T1000 (cell line): ENCODE measurements at regions not wholly inside any gene's neighbourhood (a gene's known extent, or its start where the extent isn't known, plus 50 kb on each side); places are given as distances from the start of the nearest gene placed in this dataset.
"Not testable (repeated sequence)": the region's sequence is repeated elsewhere in the genome, so short reads cannot be mapped to it uniquely, and the experiment has no call there.

Source experiments
- DNase-seq: peaks from one replicate; lab custom pipeline; 2025; ENCODE audit warnings: mixed read lengths; lab: John Stamatoyannopoulos, UW

DNA sequence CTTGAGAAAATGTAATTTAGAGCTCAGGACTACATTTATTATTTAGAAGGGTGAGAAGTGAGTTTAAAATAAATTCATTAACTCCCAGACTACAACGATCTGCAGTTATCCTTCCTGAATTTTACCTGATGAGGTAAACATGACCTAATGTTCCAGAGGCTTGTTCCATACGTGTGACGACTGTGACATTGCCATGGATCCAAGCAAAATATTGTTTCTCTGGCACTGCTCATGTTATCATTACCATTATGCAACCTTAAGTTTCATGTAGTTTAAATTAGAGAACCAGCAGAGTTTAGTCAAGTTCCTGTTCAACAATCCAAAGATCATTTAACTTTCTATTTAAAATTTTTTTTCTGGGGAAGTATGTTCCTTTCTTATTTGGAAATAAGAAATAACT, 279.6 kb downstream of the KLF5 start:
- no peak for DNase-seq

DNA sequence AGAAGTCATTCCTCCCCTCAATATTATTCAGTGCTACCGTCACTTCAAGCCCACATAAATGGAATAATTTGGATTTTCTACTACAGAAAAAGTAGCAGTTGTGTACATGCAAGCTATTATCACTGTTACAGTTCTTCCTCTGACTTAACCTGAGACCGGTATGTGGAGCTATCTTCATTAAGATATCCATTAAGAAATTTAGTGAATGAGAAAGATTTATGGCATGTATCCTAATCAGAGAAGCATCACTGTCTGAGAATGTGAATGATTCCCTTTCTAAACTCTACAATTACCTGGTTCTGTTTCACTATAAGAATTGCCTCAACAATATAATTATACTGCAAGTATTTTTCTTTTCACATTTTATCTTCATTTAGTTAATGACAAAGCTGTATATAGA, 278.7 kb downstream of the KLF5 start:
- no peak for DNase-seq

DNA sequence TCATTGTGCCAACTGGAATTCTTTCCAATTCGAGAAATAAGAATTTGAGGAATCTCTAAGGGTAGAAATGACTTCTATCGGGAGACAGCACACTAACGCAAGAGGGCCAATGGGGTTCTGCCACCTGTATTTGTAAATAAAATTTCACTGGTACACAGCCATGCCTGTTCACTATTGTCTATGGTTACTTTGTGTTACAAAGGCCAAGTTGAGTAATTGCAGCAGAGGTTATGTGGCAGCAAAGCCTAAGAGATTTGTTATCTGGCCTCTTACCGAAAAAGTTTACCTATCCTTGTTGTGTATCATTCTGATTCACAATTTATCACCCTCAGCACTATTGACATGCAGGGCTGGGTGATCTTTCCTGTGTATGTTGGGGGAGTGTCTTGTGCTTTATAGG, 278.0 kb downstream of the KLF5 start:
- no peak for DNase-seq

DNA sequence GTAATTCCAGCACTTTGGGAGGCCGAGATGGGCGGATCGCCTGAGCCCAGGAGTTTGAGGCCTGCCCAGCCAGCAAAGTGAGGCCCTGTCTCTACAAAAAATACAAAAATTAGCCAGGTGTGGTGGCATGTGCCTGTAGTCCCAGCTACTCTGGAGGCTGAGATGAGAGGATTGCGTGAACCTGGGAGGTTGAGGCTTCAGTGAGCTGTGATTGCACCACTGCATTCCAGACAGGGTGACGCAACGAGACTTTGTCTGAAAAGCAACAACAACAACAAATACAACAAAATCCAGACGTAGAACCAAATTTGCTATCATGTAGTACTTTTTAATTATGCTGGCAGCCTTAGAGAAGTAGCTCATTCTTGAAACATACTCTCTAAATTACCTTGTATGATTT, 277.1 kb downstream of the KLF5 start:
- no peak for DNase-seq

DNA sequence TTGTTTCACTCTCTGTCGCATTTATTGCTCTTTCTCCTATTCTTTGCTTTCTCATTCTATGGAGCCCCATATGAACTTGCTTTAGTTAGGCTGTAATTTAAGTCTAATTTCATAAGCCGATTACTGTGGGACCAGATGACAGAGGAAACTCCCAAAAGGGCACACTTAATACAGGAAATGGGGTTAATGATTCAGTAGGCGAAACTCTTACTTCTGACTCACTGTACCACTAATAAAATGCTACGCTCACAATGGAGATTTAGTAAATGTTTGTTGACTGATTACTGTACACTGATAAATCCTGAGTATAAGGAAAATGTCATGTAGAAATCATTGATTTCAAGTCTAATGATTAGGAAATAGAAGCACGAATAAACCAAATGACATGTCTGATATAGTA, 276.4 kb downstream of the KLF5 start:
- no peak for DNase-seq

DNA sequence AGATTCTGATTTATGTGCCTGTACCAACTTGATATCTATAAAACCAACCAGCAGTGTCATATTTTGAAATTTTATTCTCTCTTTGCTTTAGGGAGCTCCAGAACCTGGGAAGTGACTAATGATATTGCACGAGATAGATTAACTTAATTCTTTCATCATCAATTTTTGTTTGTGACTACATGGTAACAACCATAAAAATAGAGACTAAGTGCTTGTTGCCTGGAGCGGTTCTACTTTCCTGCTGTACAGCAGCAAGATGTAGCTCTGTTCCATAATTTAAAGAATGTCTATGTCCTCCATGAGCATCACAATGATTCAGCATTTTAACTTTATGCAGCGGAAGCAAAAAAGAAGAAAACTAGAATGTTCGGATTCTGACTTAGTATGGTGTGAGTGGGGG, 275.6 kb downstream of the KLF5 start:
- DNase-seq = peak; percentile 4

DNA sequence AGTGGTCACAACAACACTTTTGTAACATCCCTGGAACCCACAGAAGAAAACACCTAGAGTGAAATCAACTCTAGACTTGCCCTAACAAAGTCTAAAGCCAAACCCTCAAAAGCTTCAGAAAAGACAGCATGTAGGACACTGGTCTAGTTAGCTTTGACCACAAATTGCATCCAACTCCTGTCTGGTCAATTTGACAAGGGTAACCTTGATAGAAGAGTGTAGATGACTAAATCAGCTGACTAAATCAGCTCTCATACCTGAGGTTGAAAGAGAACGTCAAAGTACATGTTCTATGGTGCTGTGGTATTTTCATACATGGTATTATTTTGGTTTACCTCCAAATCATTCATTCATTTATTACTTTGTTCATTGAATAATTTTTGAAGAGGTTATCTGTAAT, 272.8 kb downstream of the KLF5 start:
- DNase-seq = no peak

DNA sequence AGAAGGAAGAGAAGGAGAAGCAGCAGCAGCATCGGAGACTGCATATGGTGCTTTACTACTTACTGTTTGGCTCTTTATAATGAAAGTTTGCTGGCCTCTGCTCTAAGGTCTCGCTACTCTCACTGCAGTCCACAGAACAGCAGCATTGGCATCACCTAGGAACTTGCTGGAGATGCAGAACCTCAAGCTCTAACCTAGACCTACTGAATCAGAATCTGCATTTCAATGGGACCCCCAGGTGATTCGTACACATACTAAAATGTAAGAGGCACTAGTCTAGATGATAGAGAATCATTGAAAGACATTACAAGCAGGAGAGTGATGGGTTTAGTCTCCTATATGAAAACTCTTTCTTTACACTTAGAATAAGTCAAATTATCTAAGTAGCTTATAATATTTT, 270.6 kb downstream of the KLF5 start:
- no peak for DNase-seq

DNA sequence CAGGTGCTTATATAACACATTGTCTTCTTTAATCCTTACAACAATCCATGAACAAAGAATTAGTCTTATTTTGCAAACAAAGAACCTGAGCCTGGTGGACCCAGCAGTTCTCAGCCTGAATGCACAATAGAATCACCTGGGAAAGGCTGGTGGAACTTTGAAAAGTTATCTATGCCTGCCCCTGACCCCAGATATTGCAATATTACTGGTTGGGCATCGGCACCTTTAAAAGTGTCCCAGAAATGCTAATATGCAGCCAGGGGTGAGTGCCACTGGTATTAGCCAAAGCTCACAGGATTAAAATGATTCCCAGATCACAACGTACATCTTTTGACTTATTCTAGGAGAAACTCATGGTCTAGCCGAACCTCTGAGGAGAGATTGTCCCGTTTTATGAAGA, 268.8 kb downstream of the KLF5 start:
- no peak for DNase-seq

DNA sequence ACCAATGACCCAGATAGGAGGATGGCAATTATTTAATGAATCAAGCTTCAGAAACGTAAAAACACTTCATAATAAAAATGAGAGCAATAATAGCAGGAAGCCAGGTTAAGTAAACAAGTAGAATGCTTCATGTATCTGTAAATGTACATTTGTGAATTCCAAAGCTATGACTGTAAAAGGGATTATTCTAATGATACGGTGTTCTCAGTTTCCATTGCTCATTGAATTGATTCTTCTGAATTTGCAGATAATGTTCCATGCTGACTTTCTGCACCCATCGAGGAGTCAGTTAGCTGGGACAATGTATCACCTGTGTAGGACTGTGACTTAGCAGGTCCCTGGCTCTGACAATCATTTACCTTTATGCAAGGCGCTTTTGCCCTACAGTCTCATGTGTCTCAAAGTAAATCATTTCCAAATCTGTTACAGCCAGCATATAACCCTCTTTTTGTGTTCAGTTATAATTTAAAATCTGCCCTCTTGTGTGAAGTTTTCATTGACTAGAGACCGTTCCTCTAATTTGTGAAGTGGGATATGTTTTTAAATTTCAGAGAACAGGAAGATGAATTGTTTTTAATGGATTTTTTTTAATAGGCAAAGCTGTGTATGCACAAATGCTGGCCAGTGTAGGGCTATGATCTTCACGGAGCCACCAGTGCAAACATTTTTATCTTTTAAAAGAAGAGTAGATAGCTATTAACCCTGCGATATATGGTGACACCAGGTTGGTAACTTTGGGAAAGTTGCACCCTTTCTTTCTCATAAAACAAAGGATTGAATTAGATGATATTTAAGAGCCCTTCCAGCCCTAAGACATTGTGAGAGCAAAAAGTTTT, 267.1 kb downstream of the KLF5 start:
- no peak for DNase-seq

DNA sequence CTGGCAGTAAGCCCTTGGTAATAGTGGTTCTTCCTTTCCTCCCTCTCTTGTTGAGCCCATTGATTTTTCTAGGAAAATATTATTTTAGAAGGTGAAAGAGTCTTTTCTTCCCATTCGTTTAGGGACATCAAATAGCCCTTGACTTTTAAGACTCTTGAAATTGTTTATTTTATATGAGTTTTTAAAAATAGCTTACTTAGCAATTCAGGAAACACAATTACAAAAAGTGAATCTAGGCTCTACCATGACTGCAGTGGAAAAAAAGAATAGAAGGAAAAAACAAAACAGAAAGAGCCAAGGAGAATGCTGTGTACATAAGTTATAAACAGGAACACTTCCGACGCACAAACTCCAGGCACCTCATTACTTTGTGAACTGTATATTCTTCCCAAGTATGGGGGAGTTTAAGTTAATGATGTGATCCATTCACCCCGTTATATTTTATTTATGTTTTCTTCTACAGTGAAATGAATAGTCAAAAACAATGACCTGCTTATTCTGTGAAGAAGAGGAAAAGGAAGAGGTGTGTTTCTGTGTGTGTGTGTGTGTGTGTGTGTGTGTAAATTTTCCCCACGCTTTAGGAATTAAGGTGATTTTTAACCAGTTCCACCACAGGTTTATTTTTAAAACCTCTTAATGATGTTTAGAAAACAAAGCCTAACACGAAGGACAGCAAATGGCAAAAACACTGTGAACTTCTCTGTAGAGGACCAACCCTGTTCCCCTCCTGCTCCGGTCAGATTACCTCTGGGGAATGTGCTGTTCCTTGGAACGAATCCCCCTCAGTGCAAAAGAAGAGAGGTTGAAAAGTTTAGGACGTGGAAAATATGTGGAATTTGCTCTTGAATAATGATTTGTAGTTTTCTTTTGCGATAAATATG, 266.3 kb downstream of the KLF5 start:
- no peak for DNase-seq

DNA sequence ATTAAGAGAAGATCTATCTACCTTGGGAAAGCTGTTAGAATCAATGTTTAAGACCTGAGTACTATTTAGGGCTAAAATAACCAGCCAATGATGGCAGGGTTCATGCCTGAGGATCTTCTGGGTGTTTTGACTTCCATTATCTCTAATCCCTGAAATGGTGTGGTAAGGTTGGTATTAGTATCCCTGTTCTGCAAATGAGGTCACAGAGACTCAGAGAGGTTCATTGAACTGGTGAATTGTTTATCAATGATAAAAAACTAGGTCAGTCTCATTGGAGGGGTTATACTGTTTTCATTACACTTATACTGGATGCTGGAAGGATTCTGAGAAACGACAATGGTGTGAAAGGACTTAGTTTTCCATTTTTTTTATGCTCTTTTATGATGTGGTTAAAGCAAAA, 264.8 kb downstream of the KLF5 start:
- no peak for DNase-seq

DNA sequence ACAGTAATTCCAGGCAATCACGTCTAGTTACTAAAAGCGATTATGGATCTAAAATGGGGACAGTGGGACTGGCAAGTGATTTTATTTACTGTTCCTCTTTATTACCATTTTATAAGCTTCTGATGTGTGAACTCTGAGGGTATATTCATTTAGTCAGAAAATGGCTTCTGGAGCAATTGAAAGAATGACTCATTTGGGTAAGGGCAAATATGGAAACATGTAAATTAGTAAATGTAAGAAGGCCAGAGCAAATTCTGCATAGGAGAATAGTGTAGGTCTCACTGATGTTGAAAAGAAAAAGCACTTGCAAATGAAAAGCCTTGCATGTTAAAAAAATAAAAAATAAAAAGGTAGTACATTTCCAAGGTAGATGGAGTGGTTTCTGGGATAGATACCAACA, 262.2 kb downstream of the KLF5 start:
- DNase-seq = no peak

DNA sequence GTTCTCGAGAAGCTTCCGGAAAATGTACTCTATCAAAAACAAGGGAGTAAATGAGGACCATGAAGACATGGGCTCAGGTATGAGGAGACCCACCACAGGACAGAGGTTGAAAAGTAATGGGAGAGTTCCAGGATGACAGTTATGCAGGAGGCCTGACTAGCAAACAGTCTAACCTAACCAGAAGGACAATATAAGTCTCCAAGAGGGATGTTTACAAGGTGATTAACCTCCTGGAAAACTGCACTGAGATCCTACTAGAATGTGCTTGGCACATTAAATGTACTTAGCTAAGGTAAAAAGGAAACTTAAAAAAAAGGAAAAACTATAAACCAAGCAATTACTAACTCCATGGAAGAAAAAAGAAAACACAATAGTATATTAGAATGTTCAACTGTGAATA, 258.3 kb downstream of the KLF5 start:
- no peak for DNase-seq

DNA sequence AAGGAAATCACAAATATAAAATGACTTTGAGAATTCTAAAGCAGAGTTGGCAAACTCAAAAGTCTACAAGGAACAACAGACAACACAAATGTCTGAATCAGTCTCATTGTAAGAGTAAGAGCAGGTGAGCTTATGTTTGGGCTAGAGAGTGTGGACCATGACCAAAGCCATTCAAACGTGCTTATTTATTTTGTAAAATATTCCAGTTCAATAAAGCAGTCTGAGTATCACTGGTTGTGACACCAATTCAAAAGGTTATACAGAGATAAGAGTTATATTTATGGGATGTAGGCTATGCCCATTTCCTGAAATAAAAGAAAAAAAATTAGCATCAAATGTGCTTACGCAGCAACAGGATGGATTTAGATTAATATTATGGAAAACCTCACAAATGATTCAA, 251.6 kb downstream of the KLF5 start:
- no peak for DNase-seq

DNA sequence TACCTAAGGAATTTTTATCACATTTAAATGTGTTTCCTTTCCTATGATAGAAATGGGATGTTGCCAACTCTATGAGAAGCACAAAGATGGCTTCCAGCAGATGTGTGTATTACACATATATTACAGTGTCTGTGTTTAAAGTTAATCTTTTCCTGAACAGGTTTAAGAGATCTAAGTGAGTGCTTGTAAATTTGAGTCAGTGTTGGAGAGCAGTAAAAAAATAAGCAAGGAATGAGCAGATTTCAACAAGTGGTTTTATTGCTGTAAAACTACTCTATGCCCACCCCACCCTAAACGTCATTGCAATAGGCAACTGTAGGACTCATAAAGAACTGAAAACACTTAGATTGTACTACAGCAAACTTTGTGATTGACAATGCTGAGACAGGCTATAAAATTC, 248.7 kb downstream of the KLF5 start:
- DNase-seq = no peak

DNA sequence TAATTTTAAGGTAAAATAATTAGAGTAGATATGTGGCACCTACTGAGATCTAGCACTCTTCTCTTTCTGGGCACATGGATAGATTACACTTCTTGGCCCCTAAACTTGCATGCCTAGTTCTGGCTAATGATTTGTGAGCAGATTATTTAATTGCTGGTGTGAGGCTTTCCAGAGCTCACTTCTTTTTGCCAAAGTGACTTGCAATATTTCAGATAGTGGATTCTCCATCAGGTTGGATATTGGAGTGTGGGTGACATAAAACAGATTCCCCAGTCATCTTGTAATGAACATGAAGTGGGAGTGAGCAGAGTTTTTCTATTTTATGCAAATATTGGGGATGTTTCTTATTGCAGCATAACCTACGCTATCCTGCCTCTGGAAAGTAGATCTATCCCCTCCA, 247.9 kb downstream of the KLF5 start:
- DNase-seq = no peak

DNA sequence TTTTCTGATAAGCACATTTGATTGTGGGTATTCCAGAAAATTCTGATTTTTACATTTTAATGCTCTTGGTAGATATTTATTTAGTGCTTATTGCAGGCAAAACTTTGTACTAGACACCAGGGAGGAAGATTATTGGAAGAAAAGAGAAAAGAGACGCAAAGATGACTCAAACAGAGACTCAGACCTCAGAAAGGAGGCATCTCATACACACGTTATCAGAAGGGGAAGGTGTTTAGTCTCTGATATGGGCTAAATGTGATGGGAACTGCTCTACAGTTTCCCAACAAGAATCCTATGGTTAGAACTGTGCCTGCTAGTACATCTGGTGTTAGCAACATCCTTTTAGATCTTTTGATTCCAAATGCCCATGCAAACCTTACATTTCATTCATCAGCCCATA, 245.6 kb downstream of the KLF5 start:
- no peak for DNase-seq

DNA sequence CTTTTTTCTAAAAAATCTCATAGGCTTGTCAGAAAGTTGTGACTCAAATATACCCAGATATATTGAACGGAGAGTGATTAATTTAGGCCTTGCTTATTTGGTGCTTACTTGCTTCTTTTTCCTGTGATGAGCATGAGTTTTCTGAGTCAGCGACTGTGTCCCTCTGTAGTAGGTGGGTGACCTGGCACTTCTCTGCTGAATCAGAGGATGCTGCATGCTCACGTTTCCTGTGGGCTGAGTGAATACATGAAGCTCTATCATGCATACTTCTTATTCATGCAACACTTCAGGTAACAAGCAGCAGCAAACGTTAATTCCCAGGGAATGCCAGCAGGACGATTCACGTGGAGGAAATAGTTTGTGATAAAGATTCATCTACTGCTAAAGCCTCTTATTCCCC, 245.0 kb downstream of the KLF5 start:
- no peak for DNase-seq

DNA sequence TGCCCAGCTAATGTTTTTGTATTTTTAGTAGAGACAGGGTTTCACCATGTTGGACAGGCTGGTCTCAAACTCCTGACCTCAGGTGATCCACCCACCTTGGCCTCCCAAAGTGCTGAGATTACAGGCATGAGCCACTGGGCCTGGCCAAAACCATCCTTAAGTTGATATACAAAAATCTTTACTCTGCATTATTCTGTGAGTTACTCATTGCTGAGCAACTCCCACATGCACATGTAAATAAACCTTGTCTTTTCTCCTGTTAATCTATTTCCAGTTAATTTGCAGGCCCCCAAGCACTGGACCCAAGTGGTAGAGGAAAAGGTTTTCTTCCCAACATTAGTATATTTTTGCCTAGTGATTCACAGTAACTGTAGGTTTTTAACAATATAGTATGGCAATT, 242.8 kb downstream of the KLF5 start:
- DNase-seq = not testable (repeated sequence)

DNA sequence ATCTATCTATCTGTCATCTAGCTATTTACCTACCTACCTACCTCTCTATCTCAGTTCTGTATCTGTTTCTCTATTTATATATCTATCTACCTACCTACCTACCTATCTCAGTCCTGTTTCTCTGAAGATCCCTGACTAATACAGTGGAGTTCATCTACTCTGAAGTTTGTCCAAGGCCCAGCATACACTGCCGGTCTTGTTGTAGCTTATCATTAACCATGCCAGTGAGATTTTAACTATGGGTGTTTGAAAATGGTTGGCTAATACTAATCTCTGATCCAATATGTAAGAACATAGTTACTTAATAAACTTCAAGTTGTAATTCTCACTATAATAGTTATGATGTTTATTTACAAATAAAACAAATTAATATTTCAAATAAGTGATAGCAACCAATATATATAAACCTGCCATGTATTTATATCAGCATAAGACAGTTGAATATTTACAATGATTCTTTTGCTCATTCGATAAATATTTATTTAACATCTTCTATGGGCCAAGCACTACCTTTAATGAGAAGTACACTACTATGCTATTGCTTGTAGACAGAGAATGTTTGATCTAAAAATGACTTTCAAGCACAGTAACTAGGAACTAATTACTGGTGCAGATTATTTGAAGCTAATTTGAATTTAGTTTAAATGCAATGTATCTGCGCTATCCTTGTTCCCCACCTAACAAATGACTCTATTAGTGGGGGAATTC, 242.1 kb downstream of the KLF5 start:
- no peak for DNase-seq

DNA sequence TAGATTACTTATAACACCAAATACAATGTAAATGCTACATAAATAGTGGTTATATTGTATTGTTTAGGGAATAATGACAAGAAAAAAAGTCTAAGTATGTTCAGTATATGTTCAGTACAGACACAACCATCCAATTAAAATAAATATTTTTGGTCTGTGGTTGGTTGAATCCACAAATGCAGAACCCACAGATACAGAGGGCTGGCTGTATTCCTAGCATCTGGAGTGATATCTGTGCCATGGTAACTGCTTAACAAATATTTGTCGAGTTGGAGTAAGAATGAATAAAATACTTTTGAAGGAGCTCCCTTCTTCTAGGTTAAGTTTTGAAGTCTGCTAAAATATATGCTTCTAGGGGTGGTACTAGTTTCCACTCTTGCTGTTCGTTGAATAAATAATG, 241.0 kb downstream of the KLF5 start:
- DNase-seq = no peak
